ENCODE measurements at regions not wholly inside any gene's neighbourhood (a gene's known extent, or its start where the extent isn't known, plus 50 kb on each side); places are given as distances from the start of the nearest gene placed in this dataset.

GRCh38 chr15:54820098-54820497 is 376.6 kb downstream of the RSL24D1 start:
- TF ChIP-seq, protein P1, sequence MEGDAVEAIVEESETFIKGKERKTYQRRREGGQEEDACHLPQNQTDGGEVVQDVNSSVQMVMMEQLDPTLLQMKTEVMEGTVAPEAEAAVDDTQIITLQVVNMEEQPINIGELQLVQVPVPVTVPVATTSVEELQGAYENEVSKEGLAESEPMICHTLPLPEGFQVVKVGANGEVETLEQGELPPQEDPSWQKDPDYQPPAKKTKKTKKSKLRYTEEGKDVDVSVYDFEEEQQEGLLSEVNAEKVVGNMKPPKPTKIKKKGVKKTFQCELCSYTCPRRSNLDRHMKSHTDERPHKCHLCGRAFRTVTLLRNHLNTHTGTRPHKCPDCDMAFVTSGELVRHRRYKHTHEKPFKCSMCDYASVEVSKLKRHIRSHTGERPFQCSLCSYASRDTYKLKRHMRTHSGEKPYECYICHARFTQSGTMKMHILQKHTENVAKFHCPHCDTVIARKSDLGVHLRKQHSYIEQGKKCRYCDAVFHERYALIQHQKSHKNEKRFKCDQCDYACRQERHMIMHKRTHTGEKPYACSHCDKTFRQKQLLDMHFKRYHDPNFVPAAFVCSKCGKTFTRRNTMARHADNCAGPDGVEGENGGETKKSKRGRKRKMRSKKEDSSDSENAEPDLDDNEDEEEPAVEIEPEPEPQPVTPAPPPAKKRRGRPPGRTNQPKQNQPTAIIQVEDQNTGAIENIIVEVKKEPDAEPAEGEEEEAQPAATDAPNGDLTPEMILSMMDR (IDR thresholded peaks at IDR 0.05; ENCODE audit: low read depth, low read length, missing control alignments) = no peak
- in situ Hi-C loops (cut with HindIII; ENCODE audit: low pct_ligation_motif_present, low sequenced_read_pairs) = no loop called here
- DNase-seq = no peak

GRCh38 chr15:54816401-54816800 is 380.3 kb downstream of the RSL24D1 start:
- H3K36me3 ChIP-seq (replicated peaks) = no peaks in the 10 kb centered on the region
- in situ Hi-C loops (cut with HindIII; ENCODE audit: low pct_ligation_motif_present, low sequenced_read_pairs) = no loop called here
- no peaks in the 10 kb centered on the region for H3K27me3 ChIP-seq (replicated peaks)
- no peak for DNase-seq
- TF ChIP-seq, protein P1 (IDR thresholded peaks at IDR 0.05; ENCODE audit: low read depth, low read length, missing control alignments) = no peak
- no peak overlapping the region for H3K27ac ChIP-seq
- no peak overlapping the region for H3K4me3 ChIP-seq (ENCODE audit: low read depth, low read length)

More at GRCh38 chr15:54820098-54820497, 376.6 kb downstream of the RSL24D1 start:
- H3K36me3 ChIP-seq (replicated peaks) = no peaks in the 10 kb centered on the region
- no peak overlapping the region for H3K4me3 ChIP-seq (ENCODE audit: low read depth, low read length)
- no peak overlapping the region for H3K27ac ChIP-seq
- H3K27me3 ChIP-seq (replicated peaks) = no peaks in the 10 kb centered on the region

GRCh38 chr15:54815556-54815955 is 381.2 kb downstream of the RSL24D1 start:
- H3K4me3 ChIP-seq (ENCODE audit: low read depth, low read length) = no peak overlapping the region
- in situ Hi-C loops (cut with HindIII; ENCODE audit: low pct_ligation_motif_present, low sequenced_read_pairs) = no loop called here
- no peak for DNase-seq
- TF ChIP-seq, protein P1 (IDR thresholded peaks at IDR 0.05; ENCODE audit: low read depth, low read length, missing control alignments) = no peak
- H3K27me3 ChIP-seq (replicated peaks) = no peaks in the 10 kb centered on the region
- H3K36me3 ChIP-seq (replicated peaks) = no peaks in the 10 kb centered on the region
- H3K27ac ChIP-seq = no peak overlapping the region

- TF ChIP-seq, protein P1 (IDR thresholded peaks at IDR 0.05; ENCODE audit: low read depth, low read length, missing control alignments) = no peak
- no peak for DNase-seq
- in situ Hi-C loops (cut with HindIII; ENCODE audit: low pct_ligation_motif_present, low sequenced_read_pairs) = no loop called here
- Histone ChIP-seq H3K4me3 (ENCODE audit: low read depth, low read length) (no peak overlapping the region), H3K27me3 (replicated peaks) (no peaks in the 10 kb centered on the region), H3K36me3 (replicated peaks) (no peaks in the 10 kb centered on the region), H3K27ac (no peak overlapping the region)
These were observed 384.4 kb downstream of the RSL24D1 start for GRCh38 chr15:54812383-54812782.

- Histone ChIP-seq H3K27me3 (replicated peaks) (no peaks in the 10 kb centered on the region), H3K4me3 (ENCODE audit: low read depth, low read length) (no peak overlapping the region), H3K27ac (no peak overlapping the region), H3K36me3 (replicated peaks) (no peaks in the 10 kb centered on the region)
- DNase-seq = no peak
- in situ Hi-C loops (cut with HindIII; ENCODE audit: low pct_ligation_motif_present, low sequenced_read_pairs) = no loop called here
- TF ChIP-seq, protein P1 (IDR thresholded peaks at IDR 0.05; ENCODE audit: low read depth, low read length, missing control alignments) = no peak
These were observed 386.2 kb downstream of the RSL24D1 start for GRCh38 chr15:54810496-54810895.

DNA sequence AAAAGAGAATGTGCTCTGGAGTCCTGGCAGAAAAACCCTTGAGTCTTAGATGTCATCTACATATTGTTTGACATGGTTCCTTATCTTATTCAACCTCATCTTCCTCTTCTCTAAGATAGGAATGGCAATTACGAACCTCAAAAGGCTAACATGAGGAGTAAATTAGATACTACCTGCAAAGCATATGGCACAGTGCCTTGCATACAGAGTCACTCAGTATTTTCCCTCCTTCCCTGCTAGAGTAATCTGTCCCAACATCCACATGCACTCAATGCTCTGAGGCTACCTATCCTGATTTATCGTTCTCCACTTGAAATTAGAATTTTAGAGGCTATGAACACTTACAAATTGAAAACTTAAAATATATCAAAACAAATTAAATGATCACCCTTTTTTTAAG is 386.7 kb downstream of the RSL24D1 start:
- in situ Hi-C loops (cut with HindIII; ENCODE audit: low pct_ligation_motif_present, low sequenced_read_pairs) = no loop called here
- no peak for DNase-seq
- TF ChIP-seq, protein P1 (IDR thresholded peaks at IDR 0.05; ENCODE audit: low read depth, low read length, missing control alignments) = no peak
- Histone ChIP-seq H3K27ac (no peak overlapping the region), H3K36me3 (replicated peaks) (no peaks in the 10 kb centered on the region), H3K4me3 (ENCODE audit: low read depth, low read length) (no peak overlapping the region), H3K27me3 (replicated peaks) (no peaks in the 10 kb centered on the region)
